K562 (cell line): ENCODE measurements at regions not wholly inside any gene's neighbourhood (a gene's known extent, or its start where the extent isn't known, plus 50 kb on each side); places are given as distances from the start of the nearest gene placed in this dataset.

ENCODE experiments used
- ATAC-seq: fragments of 200-7000 bp; cut with Tn5 transposase; 3 replicates; pipeline ENCODE4 v1.9.1; 2020; ENCODE audit warnings: moderate library complexity
- BruUV-seq: library from RNA; stranded (reverse); fragments of 400-500 nt; replicated peaks from 2 replicates; lab custom pipeline; 2021; lab: Mats Ljungman, UMichigan
- CTCF ChIA-PET: fragments of 300-600 bp; formaldehyde crosslinking; extraction: SDS; loops from one replicate; lab custom pipeline; 2021; ENCODE audit warnings: low intra/inter-chr PET ratio; lab: Yijun Ruan, JAX
- POLR2A ChIA-PET: fragments of 300-600, 350-650 bp; sonication (Branson Sonifier 250); formaldehyde crosslinking; extraction: SDS; loops from one replicate; lab custom pipeline; 2021; ENCODE audit warnings: antibody characterized with exemption, inconsistent platforms; lab: Yijun Ruan, JAX
- DNase-seq, 4 experiments: peaks; one replicate each; pipeline versions ENCODE4 v3.0.0 to v3.0.0-alpha.2; 2011 to 2018; ENCODE audit warnings: low spot score in 3 of 4, mixed read lengths in 3 of 4; ENCODE audit errors: extremely low read depth in 1 of 4
- FAIRE-seq: peaks from 2 replicates; lab custom pipeline; 2011; peaks lifted over from hg19 to GRCh38; lab: Jason Lieb, UNC
- H2AFZ ChIP-seq: 2 replicates; pipeline ENCODE4 v1.6.0; 2011; ENCODE audit warnings: low read depth, low read length, control low read depth, inconsistent platforms
- H3K27ac ChIP-seq: fragments of 200-600 bp; 3 replicates; pipeline ENCODE4 v1.8.0; 2011; ENCODE audit warnings: low read depth, mild to moderate bottlenecking, control low read depth, inconsistent platforms, low read length, moderate library complexity, mixed read lengths; ENCODE audit errors: extremely low read depth
- H3K27me3 ChIP-seq, 2 experiments: fragments of 300-600 bp in 1 of 2; 2 replicates in 1 of 2; 3 replicates in 1 of 2; pipeline versions ENCODE4 v1.6.0 to v1.8.0; 2011; ENCODE audit warnings: inconsistent platforms in 2 of 2, low read length in 2 of 2, mild to moderate bottlenecking in 1 of 2, mixed read lengths in 1 of 2, moderate library complexity in 1 of 2; ENCODE audit not compliant: control insufficient read depth in 2 of 2, insufficient read depth in 2 of 2
- H3K36me3 ChIP-seq: fragments of 300-600 bp; 3 replicates; pipeline ENCODE4 v1.8.0; 2011; ENCODE audit warnings: mild to moderate bottlenecking, low read length, inconsistent platforms; ENCODE audit not compliant: control insufficient read depth, insufficient read depth
- H3K4me1 ChIP-seq, 2 experiments: fragments of 200-600 bp in 1 of 2; replicated peaks in 1 of 2; 2 replicates in 1 of 2; 3 replicates in 1 of 2; pipeline versions ENCODE4 v1.5.1 to v1.8.0; 2011; ENCODE audit warnings: inconsistent platforms in 2 of 2, low read length in 2 of 2, mild to moderate bottlenecking in 1 of 2, mixed read lengths in 1 of 2, moderate library complexity in 1 of 2; ENCODE audit not compliant: control insufficient read depth in 2 of 2, insufficient read depth in 2 of 2
- H3K4me2 ChIP-seq: 2 replicates; pipeline ENCODE4 v1.6.1; 2011; ENCODE audit warnings: low read length, control low read depth, inconsistent platforms, mixed read lengths; ENCODE audit not compliant: insufficient read depth
- H3K4me3 ChIP-seq: fragments of 200-600 bp; sonication (generic), shearing (Covaris generic); 2 replicates; pipeline ENCODE4 v1.5.1; 2016; ENCODE audit warnings: control low read depth, inconsistent platforms
- H3K79me2 ChIP-seq: fragments of 200-600 bp; 3 replicates; pipeline ENCODE4 v1.8.0; 2011; ENCODE audit warnings: low read length, inconsistent platforms; ENCODE audit not compliant: control insufficient read depth, insufficient read depth
- H3K9ac ChIP-seq, 2 experiments: 2 replicates each; pipeline versions ENCODE4 v1.6.0 to v1.6.1; 2011; ENCODE audit warnings: low read depth in 2 of 2, low read length in 2 of 2, control low read depth in 1 of 2, inconsistent platforms in 1 of 2, mild to moderate bottlenecking in 1 of 2, mixed read lengths in 1 of 2; ENCODE audit not compliant: insufficient read depth in 1 of 2
- H3K9me1 ChIP-seq: one replicate; pipeline ENCODE4 v1.6.0; 2011; ENCODE audit warnings: inconsistent platforms, mild to moderate bottlenecking, low read length, moderate library complexity; ENCODE audit not compliant: control insufficient read depth, insufficient read depth
- H3K9me3 ChIP-seq: replicated peaks from 2 replicates; pipeline ENCODE4 v1.5.1; 2011; ENCODE audit warnings: low read depth, low read length, inconsistent platforms; ENCODE audit not compliant: control insufficient read depth, insufficient read depth
- H4K20me1 ChIP-seq: replicated peaks from 2 replicates; pipeline ENCODE4 v1.6.1; 2011; ENCODE audit warnings: low read length, inconsistent platforms, mixed read lengths; ENCODE audit not compliant: control insufficient read depth, insufficient read depth
- ELF4 ChIP-seq: fragments of 450-650 bp; formaldehyde crosslinking; IDR thresholded peaks from 2 replicates; pipeline ENCODE4 v1.4.0; 2022; ENCODE audit warnings: missing genetic modification characterization
- RNF219 ChIP-seq: fragments of 250-450 bp; sonication (Bioruptor Pico); IDR thresholded peaks from 2 replicates; pipeline ENCODE4 v1.5.0; 2022; ENCODE audit warnings: mild to moderate bottlenecking
- TCF7 ChIP-seq: sonication (generic); IDR thresholded peaks from 2 replicates; pipeline ENCODE4 v1.6.1; 2016; ENCODE audit warnings: antibody characterized with exemption, borderline replicate concordance
- ZNF780A ChIP-seq: fragments of 250-450 bp; sonication (Bioruptor Pico); IDR thresholded peaks from 2 replicates; pipeline ENCODE4 v1.5.0; 2021; ENCODE audit warnings: mild to moderate bottlenecking
- WGBS: fragments of 100-300 bp; shearing (Covaris generic); methylation state at CpG from one replicate; pipeline ENCODE4 v1.1.6; 2016; ENCODE audit warnings: low coverage, mixed read lengths; ENCODE audit not compliant: insufficient coverage; ENCODE audit errors: missing lambda C conversion rate; 5-methylcytosine and 5-hydroxymethylcytosine counted together
- in situ Hi-C: fragments of 300-500 bp; cut with MboI; formaldehyde crosslinking; loops from 4 replicates; pipeline ENCODE4 v1.15.0; 2018; ENCODE audit warnings: inconsistent platforms, mixed read lengths
- intact Hi-C: fragments of 100-400 bp; cut with micrococcal nuclease; formaldehyde crosslinking; loops from 2 replicates; pipeline ENCODE4 v1.14.2; 2022

- no TSS peak for BruUV-seq
- H4K20me1 ChIP-seq, result no peaks in the 10 kb centered on the region
- FAIRE-seq, result no peak
These were observed 82.9 kb upstream of the THBS1 start for GRCh38 chr15:39497759-39498565.

More at GRCh38 chr15:39497759-39498565, 82.9 kb upstream of the THBS1 start:
- no peak for ATAC-seq
- WGBS, result 7% methylated on average over 4 of the region's 4 CpGs
- Histone ChIP-seq H2AFZ (no peak overlapping the region), H3K9me1 (no peaks in the 10 kb centered on the region), H3K4me3 (no peak overlapping the region), H3K36me3 (no peaks in the 10 kb centered on the region), H3K27me3 (peaks cover 2 to 4% of the 10 kb centered on the region in 2 experiments; a peak in 2 of 5 replicates), H3K79me2 (no peaks in the 10 kb centered on the region), H3K4me1 (peaks cover 0 to 15% of the 10 kb centered on the region in 2 experiments; a peak in 3 of 5 replicates), H3K4me2 (no peak overlapping the region), H3K9ac (no peak overlapping the region), H3K27ac (no peak overlapping the region), H3K9me3 (no peaks in the 10 kb centered on the region)
- POLR2A ChIA-PET, result interaction anchor here (0.6 to 0.8 kb wide), 2 partner anchors 14 to 321 kb away, joined by 3 to 4 read pairs; no protein-coding TSS in a partner anchor
- intact Hi-C loops, result no loop called here
- no peak for TF ChIP-seq ZNF780A (CRISPR knock-in tag)
- TF ChIP-seq ELF4 (CRISPR knock-in tag), result no peak
- no peak for TF ChIP-seq RNF219 (CRISPR knock-in tag)
- no peak for TF ChIP-seq TCF7
- CTCF ChIA-PET, result no interaction called here
- no peak for DNase-seq
- in situ Hi-C loops, result no loop called here
